ENCODE measurements at regions not wholly inside any gene's neighbourhood (a gene's known extent, or its start where the extent isn't known, plus 50 kb on each side); places are given as distances from the start of the nearest gene placed in this dataset.

DNA sequence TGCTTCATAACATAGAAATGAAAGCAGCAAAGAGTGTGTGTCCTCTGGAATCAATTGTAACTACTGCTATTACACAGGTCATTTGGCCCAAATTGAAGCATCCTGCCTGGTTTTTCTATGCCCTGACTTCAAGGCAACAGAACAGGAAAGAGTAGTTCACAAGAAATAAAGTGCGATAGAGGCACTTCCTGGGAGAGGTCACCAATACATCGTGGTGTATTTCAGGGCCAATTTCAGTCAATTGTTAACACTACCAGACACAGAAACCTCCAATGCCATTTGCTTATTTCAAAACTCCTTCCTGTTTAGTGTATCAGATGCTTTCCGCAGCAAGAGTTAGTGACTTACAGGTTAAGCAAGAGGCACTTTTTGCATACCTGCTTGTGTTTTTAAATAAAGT, 292.1 kb downstream of the ETAA1 start:
- Mint-ChIP-seq H3K36me3 (ENCODE audit: low read depth) (no peaks in the 10 kb centered on the region), H3K4me1 (no peaks in the 10 kb centered on the region), H3K4me3 (no peak overlapping the region), H3K9me3 (peaks cover 3% of the 10 kb centered on the region), H3K27ac (ENCODE audit: unreplicated experiment) (no peak overlapping the region), H3K27me3 (ENCODE audit: low read depth) (peaks cover 3% of the 10 kb centered on the region)
- TF ChIP-seq, protein P1, sequence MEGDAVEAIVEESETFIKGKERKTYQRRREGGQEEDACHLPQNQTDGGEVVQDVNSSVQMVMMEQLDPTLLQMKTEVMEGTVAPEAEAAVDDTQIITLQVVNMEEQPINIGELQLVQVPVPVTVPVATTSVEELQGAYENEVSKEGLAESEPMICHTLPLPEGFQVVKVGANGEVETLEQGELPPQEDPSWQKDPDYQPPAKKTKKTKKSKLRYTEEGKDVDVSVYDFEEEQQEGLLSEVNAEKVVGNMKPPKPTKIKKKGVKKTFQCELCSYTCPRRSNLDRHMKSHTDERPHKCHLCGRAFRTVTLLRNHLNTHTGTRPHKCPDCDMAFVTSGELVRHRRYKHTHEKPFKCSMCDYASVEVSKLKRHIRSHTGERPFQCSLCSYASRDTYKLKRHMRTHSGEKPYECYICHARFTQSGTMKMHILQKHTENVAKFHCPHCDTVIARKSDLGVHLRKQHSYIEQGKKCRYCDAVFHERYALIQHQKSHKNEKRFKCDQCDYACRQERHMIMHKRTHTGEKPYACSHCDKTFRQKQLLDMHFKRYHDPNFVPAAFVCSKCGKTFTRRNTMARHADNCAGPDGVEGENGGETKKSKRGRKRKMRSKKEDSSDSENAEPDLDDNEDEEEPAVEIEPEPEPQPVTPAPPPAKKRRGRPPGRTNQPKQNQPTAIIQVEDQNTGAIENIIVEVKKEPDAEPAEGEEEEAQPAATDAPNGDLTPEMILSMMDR (conservative IDR thresholded peaks at IDR 0.05) = no peak
- DNase-seq (ENCODE audit: low read depth, low spot score) = no peak

DNA sequence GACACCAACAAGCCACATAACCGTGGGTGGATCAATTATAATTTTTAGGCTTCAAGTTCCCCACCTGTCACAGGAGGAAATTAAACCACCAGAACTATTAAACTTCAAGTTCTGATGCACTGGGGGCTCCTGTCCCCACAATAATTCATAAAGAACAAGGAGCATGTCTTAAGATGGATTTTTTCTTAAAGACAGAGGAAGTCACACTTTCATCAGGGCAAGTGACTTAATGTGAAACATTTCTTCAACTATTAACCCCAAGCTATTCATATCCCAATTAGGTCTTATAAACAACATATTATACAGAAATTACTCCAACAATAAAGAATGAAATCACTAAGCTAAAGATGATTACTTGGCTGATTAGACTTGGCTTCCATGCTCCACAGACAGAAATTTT, 292.5 kb downstream of the ETAA1 start:
- Mint-ChIP-seq H3K9me3 (peaks cover 3% of the 10 kb centered on the region), H3K36me3 (ENCODE audit: low read depth) (no peaks in the 10 kb centered on the region), H3K27ac (ENCODE audit: unreplicated experiment) (no peak overlapping the region), H3K27me3 (ENCODE audit: low read depth) (no peaks in the 10 kb centered on the region), H3K4me1 (no peaks in the 10 kb centered on the region), H3K4me3 (no peak overlapping the region)
- DNase-seq (ENCODE audit: low read depth, low spot score) = no peak
- TF ChIP-seq, protein P1 (conservative IDR thresholded peaks at IDR 0.05) = no peak

DNA sequence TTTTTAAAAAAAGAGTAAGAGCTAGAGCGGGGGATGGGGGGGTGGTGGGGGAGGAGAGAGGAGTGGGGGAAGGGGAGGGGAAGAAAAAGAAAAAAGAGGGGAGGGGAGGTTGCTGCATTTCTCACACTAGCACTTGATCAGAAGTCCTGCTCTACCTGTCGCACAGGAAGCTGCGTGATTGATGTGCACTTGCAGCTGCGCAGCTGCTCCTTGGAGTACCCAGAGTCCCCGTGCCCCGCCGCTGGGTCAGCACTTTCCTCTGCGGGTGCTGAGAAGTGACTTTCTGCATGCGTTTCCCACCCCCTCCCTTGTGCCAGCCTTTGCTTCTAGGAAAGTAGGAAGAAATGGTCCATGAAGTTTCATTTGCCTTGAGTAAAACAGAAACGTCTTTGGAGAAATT, 297.3 kb downstream of the ETAA1 start:
- no peaks in the 10 kb centered on the region for H3K36me3 Mint-ChIP-seq (ENCODE audit: low read depth)
- TF ChIP-seq, protein P1 (conservative IDR thresholded peaks at IDR 0.05) = no peak

DNA sequence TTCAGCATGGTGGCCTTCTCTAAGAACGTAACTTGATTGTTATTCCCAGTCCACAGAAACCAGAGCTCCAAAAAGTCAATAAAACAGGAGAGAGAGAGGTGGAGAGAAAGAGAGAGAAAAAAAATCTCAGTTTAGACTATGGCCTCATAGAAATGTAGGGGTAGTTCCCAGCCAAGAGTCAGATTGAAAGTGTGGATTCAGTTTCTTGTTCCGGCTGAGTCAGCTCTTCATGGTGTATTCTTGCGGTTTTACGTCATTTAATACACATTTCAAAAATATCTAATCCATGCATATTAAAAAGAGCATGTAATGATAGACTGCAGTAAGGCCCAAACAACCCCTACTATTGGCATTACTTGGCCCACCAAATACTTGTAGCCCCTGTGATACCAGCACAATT, 303.9 kb downstream of the ETAA1 start:
- Mint-ChIP-seq H3K27me3 (ENCODE audit: low read depth) (no peaks in the 10 kb centered on the region), H3K9me3 (peaks cover 3% of the 10 kb centered on the region), H3K27ac (ENCODE audit: unreplicated experiment) (no peak overlapping the region), H3K4me3 (no peak overlapping the region), H3K36me3 (ENCODE audit: low read depth) (peaks cover 3% of the 10 kb centered on the region), H3K4me1 (peaks cover 4% of the 10 kb centered on the region)
- no peak for DNase-seq (ENCODE audit: low read depth, low spot score)
- TF ChIP-seq, protein P1 (conservative IDR thresholded peaks at IDR 0.05) = no peak

More for the DNA sequence above, 297.3 kb downstream of the ETAA1 start:
- no peak overlapping the region for H3K27ac Mint-ChIP-seq (ENCODE audit: unreplicated experiment)
- H3K9me3 Mint-ChIP-seq = peaks cover 3% of the 10 kb centered on the region
- H3K4me3 Mint-ChIP-seq = no peak overlapping the region
- DNase-seq (ENCODE audit: low read depth, low spot score) = no peak
- H3K27me3 Mint-ChIP-seq (ENCODE audit: low read depth) = no peaks in the 10 kb centered on the region
- H3K4me1 Mint-ChIP-seq = no peaks in the 10 kb centered on the region

DNA sequence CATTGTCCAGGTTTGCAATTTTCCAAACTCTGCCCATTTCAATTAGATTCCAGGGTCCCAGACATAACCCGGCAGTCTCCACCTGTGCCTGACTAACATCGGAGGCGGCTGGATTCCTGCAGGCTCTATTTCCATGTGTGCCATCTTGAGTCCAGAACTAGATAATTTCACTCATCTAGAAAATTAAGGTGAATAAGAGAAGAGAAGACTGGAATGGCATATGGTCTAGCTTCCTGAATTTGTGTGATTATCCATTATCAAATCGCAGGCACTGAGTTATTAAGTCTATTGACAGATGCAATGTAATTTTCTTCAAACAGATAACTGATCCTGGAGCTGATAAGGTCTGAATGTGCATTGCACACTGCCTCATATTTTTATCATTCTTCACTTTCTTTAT, 305.2 kb downstream of the ETAA1 start:
- Mint-ChIP-seq H3K27me3 (ENCODE audit: low read depth) (no peaks in the 10 kb centered on the region), H3K4me3 (no peak overlapping the region), H3K27ac (ENCODE audit: unreplicated experiment) (no peak overlapping the region), H3K9me3 (peaks cover 3% of the 10 kb centered on the region), H3K36me3 (ENCODE audit: low read depth) (peaks cover 3% of the 10 kb centered on the region), H3K4me1 (peaks cover 4% of the 10 kb centered on the region)
- no peak for DNase-seq (ENCODE audit: low read depth, low spot score)
- TF ChIP-seq, protein P1 (conservative IDR thresholded peaks at IDR 0.05) = no peak

DNA sequence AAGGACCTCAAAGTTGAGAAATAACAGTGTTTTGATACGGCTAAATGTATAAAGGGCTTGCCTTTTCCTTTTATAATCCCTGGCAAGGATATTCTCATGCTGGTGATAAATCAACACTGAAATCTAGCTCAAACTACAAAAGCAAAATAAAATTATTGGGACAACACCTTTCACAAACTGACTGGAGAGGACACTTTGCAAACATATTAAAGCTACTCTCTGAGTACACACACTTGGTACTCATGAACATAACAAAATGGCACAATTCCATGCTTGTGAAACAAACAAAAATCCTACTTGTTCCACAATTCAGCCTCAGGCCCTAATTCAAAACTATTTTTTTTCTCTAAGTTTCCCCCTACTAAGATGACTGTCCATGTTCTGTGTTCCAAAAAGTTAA, 305.8 kb downstream of the ETAA1 start:
- H3K4me1 Mint-ChIP-seq = peaks cover 4% of the 10 kb centered on the region
- no peak overlapping the region for H3K27ac Mint-ChIP-seq (ENCODE audit: unreplicated experiment)
- TF ChIP-seq, protein P1 (conservative IDR thresholded peaks at IDR 0.05) = no peak
- peaks cover 3% of the 10 kb centered on the region for H3K9me3 Mint-ChIP-seq
- peaks cover 3% of the 10 kb centered on the region for H3K36me3 Mint-ChIP-seq (ENCODE audit: low read depth)
- no peaks in the 10 kb centered on the region for H3K27me3 Mint-ChIP-seq (ENCODE audit: low read depth)
- DNase-seq (ENCODE audit: low read depth, low spot score) = no peak
- H3K4me3 Mint-ChIP-seq = no peak overlapping the region
